SJCRH30 (cell line): ENCODE measurements at regions not wholly inside any gene's neighbourhood (a gene's known extent, or its start where the extent isn't known, plus 50 kb on each side); places are given as distances from the start of the nearest gene placed in this dataset.
"Not testable (repeated sequence)": the region's sequence is repeated elsewhere in the genome, so short reads cannot be mapped to it uniquely, and the experiment has no call there.

Experiments
- DNase-seq, 2 experiments: peaks; one replicate each; pipeline ENCODE4 v3.0.0-alpha.2; 2015 to 2020
- H3K27ac ChIP-seq: fragments of 250-450 bp; sonication (Bioruptor Pico); 2 replicates; pipeline ENCODE4 v1.5.1; 2020; ENCODE audit warnings: mild to moderate bottlenecking, moderate library complexity
- H3K27me3 ChIP-seq: fragments of 250-450 bp; sonication (Bioruptor Pico); 2 replicates; pipeline ENCODE4 v1.5.1; 2020; ENCODE audit warnings: mild to moderate bottlenecking, moderate library complexity
- H3K36me3 ChIP-seq: fragments of 250-450 bp; sonication (Bioruptor Pico); 2 replicates; pipeline ENCODE4 v1.5.1; 2020; ENCODE audit warnings: mild to moderate bottlenecking, moderate library complexity
- H3K4me1 ChIP-seq: fragments of 250-450 bp; sonication (Bioruptor Pico); 2 replicates; pipeline ENCODE4 v1.5.1; 2020; ENCODE audit warnings: mild to moderate bottlenecking, moderate library complexity
- H3K4me3 ChIP-seq: fragments of 250-450 bp; sonication (Bioruptor Pico); 2 replicates; pipeline ENCODE4 v1.5.1; 2020; ENCODE audit warnings: mild to moderate bottlenecking, moderate library complexity
- H3K9me3 ChIP-seq: fragments of 250-450 bp; sonication (Bioruptor Pico); replicated peaks from 2 replicates; pipeline ENCODE4 v1.5.1; 2020; ENCODE audit warnings: mild to moderate bottlenecking, moderate library complexity

- Histone ChIP-seq H3K36me3 (no peaks in the 10 kb centered on the region), H3K27me3 (no peaks in the 10 kb centered on the region), H3K4me3 (no peak overlapping the region), H3K4me1 (no peaks in the 10 kb centered on the region), H3K9me3 (no peaks in the 10 kb centered on the region), H3K27ac (no peak overlapping the region)
- no peak for DNase-seq
These were observed 1617.2 kb upstream of the AGA start for GRCh38 chr4:179059396-179059795.

DNA sequence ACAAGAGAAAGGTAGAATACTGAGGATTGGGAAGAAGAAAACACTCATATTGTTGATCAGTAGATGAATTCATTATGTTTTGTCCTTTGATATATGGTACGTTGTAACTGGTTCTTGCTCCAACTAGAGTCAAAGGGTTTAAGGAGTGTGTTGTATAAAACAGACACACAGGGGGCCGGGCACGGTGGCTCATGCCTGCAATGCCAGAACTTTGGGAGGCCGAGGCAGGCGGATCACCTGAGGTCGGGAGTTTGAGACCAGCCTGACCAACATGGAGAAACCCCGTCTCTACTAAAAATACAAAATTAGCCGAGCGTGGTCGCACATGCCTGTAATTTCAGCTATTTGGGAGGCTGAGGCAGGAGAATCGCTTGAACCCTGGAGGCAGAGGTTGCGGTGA is 1624.0 kb upstream of the AGA start:
- not testable (repeated sequence) for H3K9me3 ChIP-seq, H3K27ac ChIP-seq, H3K27me3 ChIP-seq, H3K4me3 ChIP-seq, DNase-seq, H3K4me1 ChIP-seq, H3K36me3 ChIP-seq

DNA sequence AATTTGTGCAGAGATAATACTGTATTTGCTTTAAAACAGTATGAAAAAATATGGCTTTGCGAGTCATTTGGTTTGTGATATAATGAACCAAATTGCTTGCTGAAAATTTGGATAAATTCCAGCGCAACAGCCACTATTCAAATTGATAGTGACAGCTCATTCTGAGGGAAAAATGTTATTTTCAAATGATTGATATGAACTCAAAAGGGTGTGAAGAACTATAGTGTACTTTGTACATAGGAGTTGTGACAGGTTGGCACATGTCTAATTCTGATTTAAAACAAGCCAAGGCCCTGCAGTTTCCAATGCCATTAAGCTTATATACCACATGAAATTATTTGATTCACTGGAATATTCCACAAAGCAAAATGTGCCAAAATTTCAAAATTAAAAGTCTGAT is 1628.9 kb upstream of the AGA start:
- H3K27ac ChIP-seq, result no peak overlapping the region
- no peak for DNase-seq
- no peaks in the 10 kb centered on the region for H3K9me3 ChIP-seq
- H3K4me1 ChIP-seq, result no peaks in the 10 kb centered on the region
- H3K36me3 ChIP-seq, result no peaks in the 10 kb centered on the region
- H3K27me3 ChIP-seq, result no peaks in the 10 kb centered on the region
- no peak overlapping the region for H3K4me3 ChIP-seq

DNA sequence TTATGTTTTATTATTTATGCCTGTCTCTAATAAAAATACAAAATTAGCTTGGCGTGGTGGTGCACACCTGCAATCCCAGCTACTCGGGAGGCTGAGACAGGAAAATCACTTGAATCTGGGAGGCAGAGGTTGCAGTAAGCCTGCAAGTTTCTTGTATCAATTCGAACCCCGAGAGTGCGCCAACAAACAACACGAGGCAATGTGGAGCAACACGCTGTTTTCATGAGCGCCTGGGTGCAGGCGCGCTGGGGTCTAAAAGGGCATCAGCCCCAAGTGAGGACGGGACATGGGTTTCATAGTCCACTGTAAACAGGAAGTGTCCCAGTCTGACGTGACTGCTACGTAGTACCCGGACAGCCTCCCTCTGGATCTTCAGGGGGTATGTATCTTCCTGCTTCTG is 1634.6 kb upstream of the AGA start:
- Histone ChIP-seq H3K27ac (no peak overlapping the region), H3K4me1 (no peaks in the 10 kb centered on the region), H3K4me3 (no peak overlapping the region), H3K27me3 (no peaks in the 10 kb centered on the region), H3K9me3 (no peaks in the 10 kb centered on the region), H3K36me3 (no peaks in the 10 kb centered on the region)
- DNase-seq, result no peak

GRCh38 chr4:179095585-179096221 is 1653.5 kb upstream of the AGA start:
- no peaks in the 10 kb centered on the region for H3K4me1 ChIP-seq
- DNase-seq, result peak; percentile 9 to 55
- H3K36me3 ChIP-seq, result no peaks in the 10 kb centered on the region
- no peak overlapping the region for H3K4me3 ChIP-seq
- no peaks in the 10 kb centered on the region for H3K9me3 ChIP-seq
- no peaks in the 10 kb centered on the region for H3K27me3 ChIP-seq
- H3K27ac ChIP-seq, result no peak overlapping the region

DNA sequence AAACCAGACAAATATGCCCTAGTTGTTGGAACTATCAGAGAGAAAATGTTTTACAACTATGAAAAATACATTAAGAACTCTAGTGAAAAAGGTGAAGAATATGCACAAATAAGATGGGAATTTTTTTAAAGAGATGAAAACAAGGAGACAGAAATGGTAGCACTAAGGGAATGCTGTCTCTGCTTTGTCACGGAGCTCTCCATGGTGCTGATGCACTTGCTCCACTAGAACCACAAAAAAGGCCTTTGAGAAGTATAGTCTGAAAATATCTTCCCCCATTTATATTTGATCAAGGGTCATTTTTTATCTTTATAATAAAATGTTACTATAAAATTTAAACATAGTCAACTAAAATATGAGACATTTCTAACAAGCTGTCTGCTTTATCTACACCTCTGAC is 1655.5 kb upstream of the AGA start:
- DNase-seq, result peak; percentile 4 to 38
- Histone ChIP-seq H3K27me3 (no peaks in the 10 kb centered on the region), H3K36me3 (no peaks in the 10 kb centered on the region), H3K27ac (no peak overlapping the region), H3K4me1 (no peaks in the 10 kb centered on the region), H3K4me3 (no peak overlapping the region), H3K9me3 (no peaks in the 10 kb centered on the region)

GRCh38 chr4:179110356-179110755 is 1668.1 kb upstream of the AGA start:
- Histone ChIP-seq H3K4me1 (no peaks in the 10 kb centered on the region), H3K4me3 (no peak overlapping the region), H3K9me3 (no peaks in the 10 kb centered on the region), H3K27ac (no peak overlapping the region), H3K36me3 (no peaks in the 10 kb centered on the region), H3K27me3 (no peaks in the 10 kb centered on the region)
- peak; percentile 4 to 5 for DNase-seq

DNA sequence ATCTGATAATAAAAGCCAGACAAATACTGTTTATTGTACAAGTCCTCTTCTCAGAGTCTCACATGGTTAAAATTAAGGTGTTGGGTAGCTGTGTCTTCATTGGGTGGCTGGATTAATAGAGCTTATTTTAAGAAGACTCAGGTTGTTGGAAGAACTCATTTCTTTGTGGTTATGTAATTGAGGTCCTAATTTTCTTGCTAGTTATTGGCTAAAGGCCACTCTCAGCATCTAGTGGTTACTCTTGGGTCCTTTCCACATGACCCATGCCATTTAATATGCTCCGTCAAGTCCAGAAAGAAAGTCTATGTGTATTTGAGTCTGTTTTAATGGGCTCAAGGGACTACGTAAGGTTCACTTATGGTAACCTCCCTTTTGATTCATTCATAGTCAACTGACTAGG is 1668.6 kb upstream of the AGA start:
- no peak for DNase-seq
- Histone ChIP-seq H3K36me3 (no peaks in the 10 kb centered on the region), H3K9me3 (no peaks in the 10 kb centered on the region), H3K27ac (no peak overlapping the region), H3K27me3 (no peaks in the 10 kb centered on the region), H3K4me1 (no peaks in the 10 kb centered on the region), H3K4me3 (no peak overlapping the region)

DNA sequence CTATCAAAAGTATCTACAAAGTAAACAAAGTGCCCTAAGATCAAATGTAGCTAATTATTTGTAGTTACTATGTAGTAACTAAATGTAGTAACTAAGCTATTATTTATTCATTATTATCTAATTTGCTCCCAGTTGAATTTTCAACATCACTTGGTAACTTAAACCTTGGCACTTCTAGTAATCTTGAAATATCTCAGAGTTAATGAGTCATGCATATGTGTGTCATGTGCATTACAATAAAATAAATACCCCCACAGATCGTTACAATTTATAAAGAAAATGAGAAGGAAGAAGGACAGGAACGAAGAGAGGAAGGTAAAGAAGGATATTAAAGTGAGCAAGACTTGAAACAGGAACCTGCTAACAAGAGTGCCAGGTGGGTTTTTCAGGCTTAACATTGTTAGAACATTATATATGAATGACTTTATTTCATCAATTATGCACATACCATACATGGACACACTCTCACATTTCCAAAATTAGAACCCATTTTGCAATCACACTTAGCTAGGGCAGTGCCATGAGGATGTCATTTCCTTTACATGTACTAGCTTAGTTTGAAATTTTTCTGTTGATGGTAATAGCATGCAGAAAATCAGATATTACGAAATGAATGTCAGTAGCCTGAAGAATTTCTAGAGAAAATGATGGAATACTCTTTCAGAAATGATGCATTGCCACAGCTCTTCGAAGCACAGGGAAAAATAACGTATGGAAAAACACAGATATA is 1670.4 kb upstream of the AGA start:
- Histone ChIP-seq H3K4me3 (no peak overlapping the region), H3K9me3 (no peaks in the 10 kb centered on the region), H3K27me3 (no peaks in the 10 kb centered on the region), H3K27ac (no peak overlapping the region), H3K4me1 (no peaks in the 10 kb centered on the region), H3K36me3 (no peaks in the 10 kb centered on the region)
- DNase-seq, result no peak

- no peak overlapping the region for H3K4me3 ChIP-seq
- no peaks in the 10 kb centered on the region for H3K9me3 ChIP-seq
- H3K27ac ChIP-seq, result no peak overlapping the region
- no peaks in the 10 kb centered on the region for H3K27me3 ChIP-seq
- H3K4me1 ChIP-seq, result no peaks in the 10 kb centered on the region
- no peak for DNase-seq
- no peaks in the 10 kb centered on the region for H3K36me3 ChIP-seq
These were observed 1672.4 kb upstream of the AGA start for GRCh38 chr4:179114615-179115014.

DNA sequence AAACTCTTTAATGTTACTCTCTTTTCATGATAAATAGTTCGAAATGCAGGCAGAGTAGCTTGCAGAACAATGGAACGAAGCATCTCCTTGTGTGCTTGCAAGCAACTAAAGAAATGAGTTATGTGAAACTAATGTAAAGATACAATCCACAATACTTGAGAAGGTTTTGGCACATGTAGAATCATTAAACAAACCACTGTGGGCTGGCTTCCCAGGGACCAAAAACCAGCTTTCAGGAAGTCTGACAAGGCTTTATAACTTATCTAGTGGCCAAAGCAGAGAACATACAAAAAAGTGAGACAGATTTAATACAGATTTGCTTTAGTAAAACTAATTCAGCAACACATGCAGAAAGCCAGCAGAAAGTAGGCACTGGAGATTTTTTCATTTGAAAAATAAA is 1673.8 kb upstream of the AGA start:
- DNase-seq, result no peak
- no peaks in the 10 kb centered on the region for H3K9me3 ChIP-seq
- H3K4me1 ChIP-seq, result no peaks in the 10 kb centered on the region
- no peak overlapping the region for H3K4me3 ChIP-seq
- H3K36me3 ChIP-seq, result no peaks in the 10 kb centered on the region
- no peak overlapping the region for H3K27ac ChIP-seq
- no peaks in the 10 kb centered on the region for H3K27me3 ChIP-seq

- no peak overlapping the region for H3K4me3 ChIP-seq
- no peak for DNase-seq
- no peaks in the 10 kb centered on the region for H3K9me3 ChIP-seq
- no peaks in the 10 kb centered on the region for H3K36me3 ChIP-seq
- no peaks in the 10 kb centered on the region for H3K4me1 ChIP-seq
- H3K27ac ChIP-seq, result no peak overlapping the region
- H3K27me3 ChIP-seq, result no peaks in the 10 kb centered on the region
These were observed 1674.3 kb upstream of the AGA start for GRCh38 chr4:179116581-179116980.

- Histone ChIP-seq H3K4me1 (no peaks in the 10 kb centered on the region), H3K4me3 (no peak overlapping the region), H3K27ac (no peak overlapping the region), H3K9me3 (no peaks in the 10 kb centered on the region), H3K27me3 (no peaks in the 10 kb centered on the region), H3K36me3 (no peaks in the 10 kb centered on the region)
- DNase-seq, result no peak
These were observed 1680.8 kb upstream of the AGA start for GRCh38 chr4:179123084-179123483.

DNA sequence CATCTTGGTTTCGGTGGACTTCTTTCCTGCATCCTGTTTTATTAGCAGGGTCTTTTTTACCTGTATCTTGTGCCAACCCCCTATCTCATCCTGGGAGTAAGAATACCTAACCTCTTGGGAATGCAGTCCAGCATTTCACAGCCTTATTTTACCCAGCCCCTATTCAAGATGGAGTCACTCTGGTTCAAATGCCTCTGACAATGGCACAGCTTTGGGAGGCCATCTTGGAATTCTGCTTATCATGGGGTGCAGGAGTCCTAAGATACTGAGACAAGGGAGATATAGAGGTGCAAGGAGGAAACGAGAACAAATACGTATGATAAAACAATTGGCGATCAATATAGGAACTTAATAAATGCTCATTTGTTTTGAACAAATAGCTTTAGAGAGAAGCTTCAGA is 1682.2 kb upstream of the AGA start:
- no peaks in the 10 kb centered on the region for H3K36me3 ChIP-seq
- no peak overlapping the region for H3K4me3 ChIP-seq
- H3K4me1 ChIP-seq, result no peaks in the 10 kb centered on the region
- H3K9me3 ChIP-seq, result no peaks in the 10 kb centered on the region
- no peak overlapping the region for H3K27ac ChIP-seq
- DNase-seq, result no peak
- H3K27me3 ChIP-seq, result no peaks in the 10 kb centered on the region

DNA sequence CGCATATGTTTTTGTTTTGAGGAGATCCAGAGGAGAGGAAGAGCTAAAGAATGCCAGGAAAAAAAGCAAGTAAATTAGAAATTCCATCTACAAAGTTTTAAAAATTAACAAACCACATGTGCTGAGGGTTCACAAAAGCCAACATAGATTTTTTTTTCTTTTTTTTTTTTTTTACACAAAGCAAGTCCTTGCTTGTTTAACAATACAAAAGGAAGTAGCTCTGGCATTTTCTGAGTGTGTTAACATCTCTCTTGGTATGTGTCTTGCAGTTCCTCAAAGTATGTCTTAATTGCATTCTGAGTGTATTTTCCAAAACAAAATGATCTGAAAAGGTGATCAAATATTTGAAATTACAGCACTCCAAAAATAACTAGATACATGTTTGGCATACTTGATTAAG is 1682.7 kb upstream of the AGA start:
- no peaks in the 10 kb centered on the region for H3K36me3 ChIP-seq
- no peaks in the 10 kb centered on the region for H3K9me3 ChIP-seq
- H3K4me1 ChIP-seq, result no peaks in the 10 kb centered on the region
- H3K4me3 ChIP-seq, result no peak overlapping the region
- H3K27me3 ChIP-seq, result no peaks in the 10 kb centered on the region
- H3K27ac ChIP-seq, result no peak overlapping the region
- no peak for DNase-seq

DNA sequence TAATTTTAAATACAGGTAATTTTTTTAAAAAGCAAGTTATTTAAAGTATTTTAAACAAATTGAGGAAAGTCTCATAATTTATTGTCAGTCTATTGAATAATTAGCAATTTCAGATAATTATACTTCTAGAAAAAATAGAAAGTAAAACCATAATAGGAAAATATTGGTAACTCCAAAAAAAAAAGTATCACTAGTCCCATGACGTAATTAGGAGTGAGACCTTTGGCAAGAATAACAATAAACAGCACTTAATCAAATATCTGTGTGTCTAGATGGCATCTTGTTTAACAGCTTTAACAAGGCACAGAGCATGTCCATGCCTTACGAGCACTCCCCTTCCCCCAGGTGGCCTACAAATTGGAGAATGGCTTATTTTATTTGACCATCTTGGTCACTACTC is 1683.6 kb upstream of the AGA start:
- Histone ChIP-seq H3K4me1 (no peaks in the 10 kb centered on the region), H3K9me3 (no peaks in the 10 kb centered on the region), H3K27ac (no peak overlapping the region), H3K4me3 (no peak overlapping the region), H3K27me3 (no peaks in the 10 kb centered on the region), H3K36me3 (no peaks in the 10 kb centered on the region)
- DNase-seq, result no peak
